DOHH2 (cell line): ENCODE measurements at regions not wholly inside any gene's neighbourhood (a gene's known extent, or its start where the extent isn't known, plus 50 kb on each side); places are given as distances from the start of the nearest gene placed in this dataset.

Experiments
- H3F3A ChIP-seq: fragments of 200-600 bp; sonication (generic), shearing (Covaris generic); 2 replicates; pipeline ENCODE4 v1.6.0; 2016; ENCODE audit warnings: antibody characterized with exemption, mild to moderate bottlenecking; ENCODE audit not compliant: control insufficient read depth, insufficient read depth
- H3K27ac ChIP-seq: fragments of 200-600 bp; sonication (generic); 2 replicates; pipeline ENCODE4 v1.5.1; 2014; ENCODE audit warnings: low read depth, mild to moderate bottlenecking, low read length, moderate library complexity
- H3K27me3 ChIP-seq: fragments of 200-600 bp; sonication (generic); 2 replicates; pipeline ENCODE4 v1.6.1; 2014; ENCODE audit warnings: mild to moderate bottlenecking, low read length, mixed read lengths; ENCODE audit not compliant: control insufficient read depth
- H3K36me3 ChIP-seq: fragments of 200-600 bp; sonication (generic); 2 replicates; pipeline ENCODE4 v1.6.1; 2014; ENCODE audit warnings: mild to moderate bottlenecking, low read length, moderate library complexity, mixed read lengths; ENCODE audit not compliant: control insufficient read depth
- H3K4me1 ChIP-seq: fragments of 200-600 bp; sonication (generic); 2 replicates; pipeline ENCODE4 v1.6.1; 2014; ENCODE audit warnings: mild to moderate bottlenecking, low read length, mixed read lengths; ENCODE audit not compliant: control insufficient read depth
- H3K4me2 ChIP-seq: fragments of 200-600 bp; sonication (generic); 2 replicates; pipeline ENCODE4 v1.6.0; 2014; ENCODE audit warnings: mild to moderate bottlenecking, low read length, moderate library complexity
- H3K4me3 ChIP-seq: fragments of 200-600 bp; sonication (generic); 2 replicates; pipeline ENCODE4 v1.5.1; 2014; ENCODE audit warnings: mild to moderate bottlenecking, low read length, mixed read lengths
- H3K79me2 ChIP-seq: fragments of 200-600 bp; sonication (generic); 2 replicates; pipeline ENCODE4 v1.6.1; 2014; ENCODE audit warnings: mild to moderate bottlenecking, low read length, mixed read lengths; ENCODE audit not compliant: control insufficient read depth
- H3K9me2 ChIP-seq: fragments of 200-600 bp; sonication (generic); replicated peaks from 2 replicates; pipeline ENCODE4 v1.6.1; 2014; ENCODE audit warnings: mild to moderate bottlenecking, low read length, mixed read lengths; ENCODE audit not compliant: control insufficient read depth
- H3K9me3 ChIP-seq: fragments of 200-600 bp; sonication (generic); 2 replicates; pipeline ENCODE4 v1.6.1; 2014; ENCODE audit warnings: antibody characterized with exemption, low read length, mixed read lengths; ENCODE audit not compliant: control insufficient read depth, insufficient read depth
- H4K20me1 ChIP-seq: fragments of 200-600 bp; sonication (generic); 2 replicates; pipeline ENCODE4 v1.6.0; 2014; ENCODE audit warnings: low read depth, mild to moderate bottlenecking, antibody characterized with exemption, low read length, moderate library complexity; ENCODE audit not compliant: control insufficient read depth, insufficient read depth
- EZH2phosphoT487 ChIP-seq: fragments of 200-600 bp; sonication (generic); IDR thresholded peaks from 2 replicates; pipeline ENCODE4 v1.6.1; 2017; ENCODE audit warnings: borderline replicate concordance, mild to moderate bottlenecking, antibody characterized with exemption, low read length, moderate library complexity, mixed read lengths
- TF ChIP-seq, protein P1 (sequence below): fragments of 200-600 bp; sonication (generic); IDR thresholded peaks from one replicate; pipeline ENCODE4 v1.5.1; 2014; ENCODE audit warnings: antibody characterized with exemption, mild to moderate bottlenecking, low read depth, low read length; ENCODE audit not compliant: poor library complexity, severe bottlenecking

DNA sequence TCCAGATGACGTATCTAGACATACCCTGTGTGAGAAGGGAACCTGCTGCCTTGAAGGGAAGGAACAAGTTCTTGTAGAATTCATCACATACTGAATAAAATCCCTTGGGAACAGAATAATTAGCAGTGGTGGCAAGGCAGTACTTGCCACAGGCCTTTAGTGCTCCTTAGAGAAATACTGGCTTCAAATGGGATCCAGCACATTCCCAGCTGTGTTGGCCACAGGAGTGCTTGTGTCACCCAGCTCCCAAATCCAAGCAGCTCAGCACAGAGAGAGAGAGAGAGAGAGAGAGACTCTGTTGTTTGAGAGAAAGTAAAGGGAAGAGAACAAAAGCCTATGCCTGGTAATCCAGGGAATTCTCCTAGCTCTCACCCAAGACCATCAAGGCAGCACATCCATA, 969.0 kb upstream of the ALCAM start:
- no peaks in the 10 kb centered on the region for H3K36me3 ChIP-seq
- no peaks in the 10 kb centered on the region for H3K9me3 ChIP-seq
- no peaks in the 10 kb centered on the region for H4K20me1 ChIP-seq
- H3K27ac ChIP-seq, result no peak overlapping the region
- no peaks in the 10 kb centered on the region for H3K79me2 ChIP-seq
- TF ChIP-seq EZH2phosphoT487, result no peak
- TF ChIP-seq, protein P1, sequence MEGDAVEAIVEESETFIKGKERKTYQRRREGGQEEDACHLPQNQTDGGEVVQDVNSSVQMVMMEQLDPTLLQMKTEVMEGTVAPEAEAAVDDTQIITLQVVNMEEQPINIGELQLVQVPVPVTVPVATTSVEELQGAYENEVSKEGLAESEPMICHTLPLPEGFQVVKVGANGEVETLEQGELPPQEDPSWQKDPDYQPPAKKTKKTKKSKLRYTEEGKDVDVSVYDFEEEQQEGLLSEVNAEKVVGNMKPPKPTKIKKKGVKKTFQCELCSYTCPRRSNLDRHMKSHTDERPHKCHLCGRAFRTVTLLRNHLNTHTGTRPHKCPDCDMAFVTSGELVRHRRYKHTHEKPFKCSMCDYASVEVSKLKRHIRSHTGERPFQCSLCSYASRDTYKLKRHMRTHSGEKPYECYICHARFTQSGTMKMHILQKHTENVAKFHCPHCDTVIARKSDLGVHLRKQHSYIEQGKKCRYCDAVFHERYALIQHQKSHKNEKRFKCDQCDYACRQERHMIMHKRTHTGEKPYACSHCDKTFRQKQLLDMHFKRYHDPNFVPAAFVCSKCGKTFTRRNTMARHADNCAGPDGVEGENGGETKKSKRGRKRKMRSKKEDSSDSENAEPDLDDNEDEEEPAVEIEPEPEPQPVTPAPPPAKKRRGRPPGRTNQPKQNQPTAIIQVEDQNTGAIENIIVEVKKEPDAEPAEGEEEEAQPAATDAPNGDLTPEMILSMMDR, result no peak
- H3F3A ChIP-seq, result no peaks in the 10 kb centered on the region
- H3K4me3 ChIP-seq, result no peak overlapping the region
- H3K4me1 ChIP-seq, result no peaks in the 10 kb centered on the region
- no peaks in the 10 kb centered on the region for H3K9me2 ChIP-seq
- H3K4me2 ChIP-seq, result no peak overlapping the region
- no peaks in the 10 kb centered on the region for H3K27me3 ChIP-seq

DNA sequence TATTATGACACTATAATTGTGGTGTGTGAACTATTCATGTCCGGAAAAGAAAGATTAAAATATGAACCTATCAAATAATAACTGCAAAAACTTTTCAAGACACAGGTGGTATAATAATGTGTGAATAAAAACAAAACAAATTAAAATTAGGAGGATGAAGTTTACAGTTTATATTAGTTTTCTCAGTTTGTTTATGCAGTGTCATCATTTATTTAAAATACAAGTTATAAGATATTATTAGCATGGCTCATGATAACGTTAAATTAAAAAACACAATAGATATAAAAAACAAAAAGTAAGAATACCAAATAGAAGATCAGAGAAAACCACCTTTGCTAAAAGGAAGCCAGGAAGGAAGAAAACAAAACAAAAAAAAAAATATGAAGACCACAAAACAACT, 963.8 kb upstream of the ALCAM start:
- TF ChIP-seq, protein P1, result no peak
- no peak for TF ChIP-seq EZH2phosphoT487
- H3K79me2 ChIP-seq, result no peaks in the 10 kb centered on the region

DNA sequence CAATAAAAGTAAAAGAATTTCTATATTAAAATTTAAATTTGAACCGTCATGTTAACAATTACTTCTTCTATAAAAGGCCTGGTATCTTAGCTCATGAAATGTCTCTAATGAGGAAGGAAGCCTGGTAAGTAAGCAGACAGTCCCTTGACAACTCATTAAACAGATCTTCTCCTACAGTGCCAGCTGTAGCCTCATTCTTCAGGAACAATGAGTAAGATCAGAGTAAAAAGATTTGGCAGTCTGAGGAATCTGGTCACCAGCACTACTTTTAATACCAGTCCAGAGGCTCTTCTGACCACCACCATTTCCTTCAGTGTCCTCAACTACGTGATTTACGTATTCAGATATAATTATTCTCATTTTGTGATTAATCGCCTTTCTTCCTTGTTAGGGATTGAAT, 955.0 kb upstream of the ALCAM start:
- Histone ChIP-seq H3K79me2 (no peaks in the 10 kb centered on the region), H3K4me2 (no peak overlapping the region)

More for the DNA sequence above, 963.8 kb upstream of the ALCAM start:
- Histone ChIP-seq H3K36me3 (no peaks in the 10 kb centered on the region), H4K20me1 (no peaks in the 10 kb centered on the region), H3F3A (no peaks in the 10 kb centered on the region), H3K4me2 (no peak overlapping the region), H3K9me3 (no peaks in the 10 kb centered on the region), H3K27ac (no peak overlapping the region), H3K9me2 (no peaks in the 10 kb centered on the region), H3K27me3 (no peaks in the 10 kb centered on the region), H3K4me1 (no peaks in the 10 kb centered on the region), H3K4me3 (no peak overlapping the region)

More for the DNA sequence above, 955.0 kb upstream of the ALCAM start:
- no peaks in the 10 kb centered on the region for H3K9me2 ChIP-seq
- H3K9me3 ChIP-seq, result no peaks in the 10 kb centered on the region; the same call in 1 of the 2 replicates
- no peak overlapping the region for H3K27ac ChIP-seq
- no peaks in the 10 kb centered on the region for H3K36me3 ChIP-seq
- H3F3A ChIP-seq, result no peaks in the 10 kb centered on the region
- no peak overlapping the region for H3K4me3 ChIP-seq
- no peaks in the 10 kb centered on the region for H3K27me3 ChIP-seq
- no peaks in the 10 kb centered on the region for H4K20me1 ChIP-seq
- TF ChIP-seq EZH2phosphoT487, result no peak
- TF ChIP-seq, protein P1, result no peak
- no peaks in the 10 kb centered on the region for H3K4me1 ChIP-seq
